Endothelial cell of hepatic sinusoid (primary cell): ENCODE measurements at regions not wholly inside any gene's neighbourhood (a gene's known extent, or its start where the extent isn't known, plus 50 kb on each side); places are given as distances from the start of the nearest gene placed in this dataset.
"Not testable (repeated sequence)": the region's sequence is repeated elsewhere in the genome, so short reads cannot be mapped to it uniquely, and the experiment has no call there.

ENCODE experiments used
- in situ Hi-C: cut with HindIII; loops from 2 replicates; pipeline ENCODE4 v1.10.0; 2017; ENCODE audit warnings: low sequenced_read_pairs

GRCh38 chr3:166842784-166843183 is 537.3 kb downstream of the ZBBX start:
- in situ Hi-C loops, result not testable (repeated sequence)

GRCh38 chr3:166837535-166837934 is 542.6 kb downstream of the ZBBX start:
- in situ Hi-C loops, result no loop called here

DNA sequence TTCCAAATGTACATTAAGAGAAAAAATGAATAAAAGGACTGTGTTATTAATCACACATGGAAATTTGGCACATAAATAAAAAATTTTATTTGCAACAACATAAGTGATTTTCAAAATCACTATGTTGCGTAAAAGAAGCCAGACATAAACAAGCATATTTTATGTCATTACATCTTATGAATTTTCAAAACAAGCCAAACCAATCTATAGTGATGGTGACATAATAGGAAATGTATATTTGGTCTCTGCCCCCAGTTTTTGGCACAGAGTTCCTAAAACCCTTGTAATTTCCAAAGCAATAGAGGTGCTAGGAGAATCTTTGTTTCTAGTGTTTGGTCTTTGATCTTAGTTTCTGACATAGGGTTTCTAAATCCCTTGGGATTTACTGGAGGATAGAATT is 543.3 kb downstream of the ZBBX start:
- in situ Hi-C loops, result no loop called here

DNA sequence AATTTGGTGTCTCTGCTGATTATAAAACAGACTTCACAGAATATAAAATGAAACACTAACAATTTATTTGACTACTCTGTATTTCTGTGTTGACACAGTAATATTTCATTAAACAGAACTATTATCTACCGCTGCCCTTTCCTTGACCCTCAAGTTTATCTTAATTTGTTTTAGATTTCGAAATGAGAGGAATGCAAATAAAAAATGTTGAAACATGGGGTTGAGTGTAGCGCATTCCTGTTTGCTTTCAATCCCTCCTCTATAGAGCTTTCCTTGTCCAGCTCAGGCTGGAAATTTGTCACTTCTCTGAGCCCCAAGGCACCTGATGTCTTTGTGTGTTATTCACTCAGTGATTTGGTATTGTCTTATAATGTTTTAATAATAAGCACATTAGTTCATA is 550.2 kb downstream of the ZBBX start:
- in situ Hi-C loops, result no loop called here

DNA sequence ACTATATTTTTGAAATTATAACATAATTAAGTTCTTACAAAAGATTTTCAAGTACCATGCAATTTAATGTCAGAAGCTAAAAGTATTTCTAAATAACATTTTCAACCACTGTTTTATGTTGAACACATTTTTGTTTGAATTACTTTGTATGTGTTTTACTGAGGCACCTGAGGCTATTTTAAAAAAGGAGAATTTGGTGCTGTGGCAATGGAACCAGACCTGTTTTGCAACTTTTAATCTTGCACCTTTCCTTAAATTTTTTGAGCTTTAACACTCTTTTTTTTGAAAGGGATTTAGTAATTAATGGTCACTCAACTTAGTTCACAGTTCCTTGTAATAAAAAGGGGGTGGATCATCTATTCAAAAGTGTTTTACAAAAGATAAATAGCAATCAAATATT is 561.6 kb downstream of the ZBBX start:
- in situ Hi-C loops, result no loop called here

- in situ Hi-C loops, result not testable (repeated sequence)
Measured at GRCh38 chr3:166817269-166817668, 562.8 kb downstream of the ZBBX start.

DNA sequence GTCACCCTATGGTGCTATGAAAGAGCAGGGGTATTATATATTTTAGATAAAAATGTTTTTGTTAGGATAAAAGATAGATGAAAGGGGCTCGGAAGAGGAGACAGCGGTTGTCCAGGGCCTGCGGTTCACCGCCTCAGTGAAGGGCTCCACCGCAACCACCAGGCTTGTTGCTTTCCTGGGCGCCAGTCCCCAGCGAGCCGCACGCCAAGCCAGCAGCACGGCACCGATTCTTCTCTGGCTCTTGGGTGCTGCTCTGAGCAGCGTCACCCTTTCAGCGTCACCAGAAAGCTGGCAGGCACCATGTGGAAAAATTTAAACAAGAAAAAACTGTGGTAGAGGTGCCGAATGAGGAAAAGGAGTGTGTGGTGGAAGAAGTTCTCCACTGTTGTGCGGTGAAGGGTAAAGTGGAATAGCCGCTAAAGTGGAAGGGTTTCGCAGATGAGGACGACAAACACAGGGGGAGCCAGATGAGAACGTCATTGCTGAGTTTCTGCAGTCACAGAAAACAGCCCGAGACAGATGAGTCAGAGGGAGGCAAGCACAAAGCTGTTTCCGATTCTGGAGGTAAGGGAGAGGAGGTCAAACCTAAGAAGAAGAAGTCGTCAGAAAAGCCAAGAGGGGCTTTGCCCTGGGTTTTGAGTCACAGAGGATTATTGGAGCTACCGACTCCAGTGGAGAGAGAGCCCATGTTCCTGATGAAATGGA is 569.2 kb downstream of the ZBBX start:
- in situ Hi-C loops, result no loop called here

GRCh38 chr3:166809520-166809919 is 570.6 kb downstream of the ZBBX start:
- in situ Hi-C loops, result no loop called here

GRCh38 chr3:166788936-166789335 is 591.2 kb downstream of the ZBBX start:
- in situ Hi-C loops, result no loop called here

GRCh38 chr3:166785876-166786275 is 594.2 kb downstream of the ZBBX start:
- in situ Hi-C loops, result no loop called here

GRCh38 chr3:166783206-166783605 is 596.9 kb downstream of the ZBBX start:
- in situ Hi-C loops, result no loop called here

GRCh38 chr3:166764698-166765318 is 615.3 kb downstream of the ZBBX start:
- in situ Hi-C loops, result no loop called here

GRCh38 chr3:166759736-166760513 is 620.2 kb downstream of the ZBBX start:
- in situ Hi-C loops, result no loop called here

GRCh38 chr3:166752214-166752613 is 627.9 kb downstream of the ZBBX start:
- in situ Hi-C loops, result no loop called here

DNA sequence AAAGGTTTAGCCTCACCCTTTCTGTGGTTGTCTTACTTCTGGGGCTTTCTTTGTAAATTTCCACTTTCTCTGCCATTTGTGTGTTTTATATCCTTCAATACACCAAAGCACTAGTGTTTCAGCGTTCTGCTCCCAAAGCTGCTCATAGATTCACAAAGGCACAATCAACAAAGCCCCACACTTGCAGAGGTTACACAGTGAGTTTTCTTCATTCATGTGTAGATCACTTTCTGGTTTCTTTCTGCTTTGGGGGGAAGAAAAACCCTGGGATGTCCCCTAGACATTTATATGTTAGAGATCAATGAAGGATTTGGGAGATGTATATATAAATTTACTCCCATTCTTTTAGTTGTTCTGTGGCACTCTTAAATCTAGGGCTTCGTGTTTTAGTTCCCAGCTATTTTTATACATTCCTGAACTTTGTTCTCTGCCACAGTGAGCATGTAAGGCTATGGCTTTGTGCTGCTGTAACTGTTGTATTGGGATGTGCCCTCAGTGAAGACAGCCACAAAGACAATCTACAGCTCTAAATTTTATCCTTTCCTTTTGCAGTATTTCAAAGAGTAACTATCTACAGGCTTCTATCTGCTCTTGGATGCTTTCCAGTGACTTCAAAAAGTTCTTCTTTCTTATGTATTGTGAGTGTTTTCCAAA is 636.5 kb downstream of the ZBBX start:
- in situ Hi-C loops, result no loop called here

DNA sequence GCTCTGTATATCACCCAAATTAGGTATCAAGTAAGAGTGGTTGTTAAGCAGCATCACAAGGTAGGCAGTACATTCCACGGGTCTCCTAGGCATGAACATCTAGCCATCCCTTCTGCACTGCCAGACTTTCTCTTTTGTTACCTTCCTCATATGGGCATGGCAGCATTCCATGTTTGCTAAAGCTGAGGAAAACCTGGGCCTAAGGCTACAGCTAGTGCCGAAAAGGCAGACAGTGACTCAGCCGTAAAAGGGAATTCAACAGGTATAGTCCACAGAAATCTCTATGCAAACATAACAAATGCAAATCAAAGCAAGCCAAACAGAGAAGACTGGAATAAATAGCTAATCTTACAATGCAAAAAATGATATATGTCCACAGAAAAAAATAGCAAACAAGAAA is 645.4 kb downstream of the ZBBX start:
- in situ Hi-C loops, result no loop called here

GRCh38 chr3:166731701-166732100 is 648.4 kb downstream of the ZBBX start:
- in situ Hi-C loops, result no loop called here

DNA sequence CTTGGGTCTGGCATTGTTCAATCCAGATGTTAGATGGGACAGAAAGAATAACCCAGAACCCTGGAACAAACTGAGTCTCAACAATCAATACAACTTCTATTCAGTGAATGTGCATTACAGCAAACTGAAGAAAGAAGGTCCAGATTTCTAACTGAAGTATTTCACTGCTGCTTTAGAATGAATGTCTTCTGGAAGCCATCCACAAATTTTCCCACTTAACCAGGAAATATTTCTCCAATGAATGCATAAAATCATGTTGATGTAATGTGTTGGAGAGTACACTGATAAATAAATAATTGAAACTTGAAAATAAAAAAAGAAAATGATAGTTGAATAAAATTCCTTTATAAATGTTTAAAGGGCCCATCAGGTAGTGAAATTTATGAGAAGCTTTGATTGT is 658.6 kb downstream of the ZBBX start:
- in situ Hi-C loops, result no loop called here

DNA sequence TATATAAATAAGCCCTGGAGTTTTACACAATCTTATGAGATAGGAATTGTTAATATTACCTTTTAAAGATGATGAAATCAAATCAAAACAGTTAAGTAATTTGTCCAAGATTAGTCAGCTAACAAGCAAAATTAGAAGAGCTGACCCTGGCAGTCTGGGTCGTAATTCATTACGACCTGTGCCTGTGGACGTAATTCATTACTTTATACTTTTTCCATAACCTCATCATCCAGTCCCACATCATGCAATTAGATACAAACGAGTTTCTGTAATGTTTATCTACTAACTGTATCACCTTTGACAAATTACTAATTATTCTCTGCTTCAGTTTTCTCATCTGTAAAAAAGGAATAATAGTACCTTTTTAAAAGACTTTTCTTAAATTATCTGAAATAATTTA is 665.9 kb downstream of the ZBBX start:
- in situ Hi-C loops, result no loop called here

GRCh38 chr3:166713787-166714186 is 666.3 kb downstream of the ZBBX start:
- in situ Hi-C loops, result no loop called here

GRCh38 chr3:166706094-166706493 is 674.0 kb downstream of the ZBBX start:
- in situ Hi-C loops, result no loop called here

DNA sequence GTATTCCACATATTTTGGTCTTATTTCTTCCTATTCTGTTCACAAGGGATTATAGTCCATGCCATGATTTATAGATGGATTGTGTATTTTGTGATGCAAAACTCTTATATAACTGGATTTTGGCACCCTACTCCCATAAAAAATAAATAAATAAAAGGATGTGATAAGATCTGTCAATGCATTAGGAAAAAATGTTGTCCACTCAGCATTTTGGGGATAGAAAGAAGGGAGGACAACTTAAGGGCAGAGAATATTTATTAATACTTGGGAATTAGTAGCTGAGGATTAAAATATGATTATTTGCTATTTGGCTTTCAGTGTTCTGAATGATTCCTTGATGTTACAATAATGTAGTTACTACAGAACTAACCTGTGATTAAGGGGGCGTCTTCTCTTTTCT is 682.6 kb downstream of the ZBBX start:
- in situ Hi-C loops, result no loop called here
